ENCODE measurements at regions not wholly inside any gene's neighbourhood (a gene's known extent, or its start where the extent isn't known, plus 50 kb on each side); places are given as distances from the start of the nearest gene placed in this dataset.

DNA sequence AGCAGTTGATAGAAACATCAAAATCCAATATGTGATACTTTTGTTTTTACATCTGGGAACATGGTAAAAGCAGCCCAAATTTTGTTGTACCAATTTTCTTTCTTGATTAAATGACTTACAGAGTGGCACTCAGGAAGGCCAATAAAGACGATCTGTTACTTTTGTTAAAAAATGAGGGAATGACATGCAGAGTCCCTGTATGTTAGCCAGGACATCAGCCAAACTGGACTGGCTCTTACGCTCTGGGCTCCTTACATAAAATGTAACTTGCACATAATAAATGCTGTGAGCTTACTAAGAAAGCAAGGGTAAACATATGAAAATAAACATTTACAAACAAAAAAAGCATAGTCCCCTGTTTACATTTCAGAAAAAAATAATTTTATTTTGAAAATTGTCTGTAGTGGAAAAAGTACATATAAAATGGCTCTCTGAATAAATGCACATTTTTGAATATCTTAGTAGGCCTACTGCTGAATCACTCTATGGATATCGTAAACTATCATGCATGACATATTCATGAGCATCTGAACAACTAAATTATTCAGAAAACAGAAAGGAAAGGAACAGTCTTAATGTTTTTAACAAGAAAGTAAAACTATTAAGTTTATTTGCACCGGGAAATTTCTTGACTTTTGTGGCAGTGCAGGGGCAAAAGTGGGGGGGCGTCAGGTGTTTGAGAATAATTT, 534.5 kb downstream of the KCTD12 start:
- TF ChIP-seq CTCF (IDR thresholded peaks at IDR 0.05), result no peak
- TF ChIP-seq POLR2A (IDR thresholded peaks at IDR 0.05), result no peak
